ENCODE measurements at regions not wholly inside any gene's neighbourhood (a gene's known extent, or its start where the extent isn't known, plus 50 kb on each side); places are given as distances from the start of the nearest gene placed in this dataset.

GRCh38 chr6:155678361-155678760 is 222.7 kb upstream of the NOX3 start (continued):
- TF ChIP-seq, protein P1, sequence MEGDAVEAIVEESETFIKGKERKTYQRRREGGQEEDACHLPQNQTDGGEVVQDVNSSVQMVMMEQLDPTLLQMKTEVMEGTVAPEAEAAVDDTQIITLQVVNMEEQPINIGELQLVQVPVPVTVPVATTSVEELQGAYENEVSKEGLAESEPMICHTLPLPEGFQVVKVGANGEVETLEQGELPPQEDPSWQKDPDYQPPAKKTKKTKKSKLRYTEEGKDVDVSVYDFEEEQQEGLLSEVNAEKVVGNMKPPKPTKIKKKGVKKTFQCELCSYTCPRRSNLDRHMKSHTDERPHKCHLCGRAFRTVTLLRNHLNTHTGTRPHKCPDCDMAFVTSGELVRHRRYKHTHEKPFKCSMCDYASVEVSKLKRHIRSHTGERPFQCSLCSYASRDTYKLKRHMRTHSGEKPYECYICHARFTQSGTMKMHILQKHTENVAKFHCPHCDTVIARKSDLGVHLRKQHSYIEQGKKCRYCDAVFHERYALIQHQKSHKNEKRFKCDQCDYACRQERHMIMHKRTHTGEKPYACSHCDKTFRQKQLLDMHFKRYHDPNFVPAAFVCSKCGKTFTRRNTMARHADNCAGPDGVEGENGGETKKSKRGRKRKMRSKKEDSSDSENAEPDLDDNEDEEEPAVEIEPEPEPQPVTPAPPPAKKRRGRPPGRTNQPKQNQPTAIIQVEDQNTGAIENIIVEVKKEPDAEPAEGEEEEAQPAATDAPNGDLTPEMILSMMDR (conservative IDR thresholded peaks at IDR 0.05; ENCODE audit: low read depth in 2 of 2) = no peak
- TF ChIP-seq ZNF462 (CRISPR knock-in tag; IDR thresholded peaks at IDR 0.05) = no peak
- TF ChIP-seq ZNF114 (CRISPR knock-in tag; IDR thresholded peaks at IDR 0.05) = no peak
- no peak for TF ChIP-seq NANOG (IDR thresholded peaks at IDR 0.05; ENCODE audit: borderline replicate concordance)
- no peak for TF ChIP-seq CREB1 (CRISPR knock-in tag; IDR thresholded peaks at IDR 0.05; ENCODE audit: low read depth)
- no peak for TF ChIP-seq EZH2phosphoT487 (IDR thresholded peaks at IDR 0.05; ENCODE audit: unreplicated experiment)

- peaks cover 3% of the 10 kb centered on the region; the same call in 1 of the 2 replicates for H3K9me2 ChIP-seq (ENCODE audit: insufficient read depth)
- no peak overlapping the region for H3K27ac ChIP-seq (ENCODE audit: low read depth)
- H4K20me1 ChIP-seq (replicated peaks; ENCODE audit: insufficient read depth) = no peaks in the 10 kb centered on the region
- no peak overlapping the region for H3K4me3 Mint-ChIP-seq
- H3K36me3 Mint-ChIP-seq (ENCODE audit: low read depth) = no peaks in the 10 kb centered on the region
- H3K27ac Mint-ChIP-seq = peak overlapping the region; percentile 19; the same call in 1 of the 2 replicates
- H3K4me3 ChIP-seq = no peak overlapping the region
- no peaks in the 10 kb centered on the region for H3F3A ChIP-seq (replicated peaks; ENCODE audit: low read depth)
- H3K9me3 Mint-ChIP-seq = no peaks in the 10 kb centered on the region
- H3K4me1 Mint-ChIP-seq = peaks cover 8% of the 10 kb centered on the region; the same call in 2 of the 3 replicates
- H3K36me3 ChIP-seq (ENCODE audit: insufficient read depth) = no peaks in the 10 kb centered on the region
- H3K79me2 ChIP-seq (replicated peaks; ENCODE audit: insufficient read depth) = no peaks in the 10 kb centered on the region
- H3K4me1 ChIP-seq (ENCODE audit: insufficient read depth) = 0 out of 2 replicates have a peak, but pooled peaks cover 6% of the 10 kb centered on the region
- no peak overlapping the region; the same call in 1 of the 2 replicates for H3K4me2 ChIP-seq
- no peaks in the 10 kb centered on the region for H3K27me3 Mint-ChIP-seq (ENCODE audit: insufficient read depth, low read depth, poor library complexity)
- H2AFZ ChIP-seq = peak overlapping the region; percentile 60; the same call in 1 of the 2 replicates
- H3K27me3 ChIP-seq (ENCODE audit: insufficient read depth) = no peaks in the 10 kb centered on the region
- DNase-seq (ENCODE audit: low spot score) = peak; percentile 6
- ATAC-seq = no peak
- TF ChIP-seq, protein P1 (conservative IDR thresholded peaks at IDR 0.05; ENCODE audit: low read depth in 2 of 2) = no peak
- no peak for TF ChIP-seq ETS1 (IDR thresholded peaks at IDR 0.05)
- TF ChIP-seq CREB1 (CRISPR knock-in tag; IDR thresholded peaks at IDR 0.05; ENCODE audit: low read depth) = no peak
- no peak for TF ChIP-seq EZH2phosphoT487 (IDR thresholded peaks at IDR 0.05; ENCODE audit: unreplicated experiment)
- no peak for TF ChIP-seq NANOG (IDR thresholded peaks at IDR 0.05; ENCODE audit: borderline replicate concordance)
- TF ChIP-seq POLR2AphosphoS5 (IDR thresholded peaks at IDR 0.05; ENCODE audit: low read depth) = no peak
- no peak for TF ChIP-seq JUNB (IDR thresholded peaks at IDR 0.05; ENCODE audit: unreplicated experiment)
- no peak for TF ChIP-seq ZNF331 (CRISPR knock-in tag; IDR thresholded peaks at IDR 0.05; ENCODE audit: low read depth)
Observed at GRCh38 chr6:155676346-155676745, 220.7 kb upstream of the NOX3 start.

All from GM23338 (cell line).